ENCODE measurements at regions not wholly inside any gene's neighbourhood (a gene's known extent, or its start where the extent isn't known, plus 50 kb on each side); places are given as distances from the start of the nearest gene placed in this dataset.

DNA sequence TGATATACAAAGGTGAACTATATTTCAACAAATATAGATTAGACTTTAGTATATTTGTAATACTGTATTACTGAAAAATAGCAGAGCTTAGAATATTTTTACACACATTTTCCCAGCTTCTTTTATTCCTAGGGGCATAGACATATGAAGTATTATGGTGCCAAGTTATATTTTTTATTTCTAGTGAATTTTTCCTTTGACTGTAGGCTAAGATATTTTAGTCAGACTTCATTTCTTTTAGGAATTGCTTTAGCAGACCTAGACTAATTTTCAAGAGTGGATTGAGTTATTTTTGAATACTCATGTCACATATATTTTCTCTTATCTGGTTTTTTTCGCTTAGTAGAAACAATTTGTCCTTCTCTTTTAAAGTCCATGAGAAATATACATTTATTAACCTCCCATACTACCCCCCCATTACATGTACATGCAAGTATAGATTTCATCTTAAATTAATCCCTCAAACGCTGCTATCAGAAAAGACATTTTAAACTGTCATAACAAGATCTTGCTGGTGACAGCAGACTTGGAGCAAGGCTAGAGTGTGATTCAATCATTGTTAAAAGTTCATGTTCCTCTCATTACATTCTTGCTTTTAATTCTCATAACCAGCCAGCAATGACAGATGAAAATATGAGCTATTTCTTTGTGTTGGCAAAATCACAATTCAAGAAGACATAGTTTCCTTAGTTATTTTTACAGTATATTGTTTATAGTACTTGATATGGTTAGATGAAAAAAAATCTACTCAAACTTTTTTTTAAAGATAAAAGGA is 456.1 kb downstream of the AEBP2 start:
- TF ChIP-seq, protein P1, sequence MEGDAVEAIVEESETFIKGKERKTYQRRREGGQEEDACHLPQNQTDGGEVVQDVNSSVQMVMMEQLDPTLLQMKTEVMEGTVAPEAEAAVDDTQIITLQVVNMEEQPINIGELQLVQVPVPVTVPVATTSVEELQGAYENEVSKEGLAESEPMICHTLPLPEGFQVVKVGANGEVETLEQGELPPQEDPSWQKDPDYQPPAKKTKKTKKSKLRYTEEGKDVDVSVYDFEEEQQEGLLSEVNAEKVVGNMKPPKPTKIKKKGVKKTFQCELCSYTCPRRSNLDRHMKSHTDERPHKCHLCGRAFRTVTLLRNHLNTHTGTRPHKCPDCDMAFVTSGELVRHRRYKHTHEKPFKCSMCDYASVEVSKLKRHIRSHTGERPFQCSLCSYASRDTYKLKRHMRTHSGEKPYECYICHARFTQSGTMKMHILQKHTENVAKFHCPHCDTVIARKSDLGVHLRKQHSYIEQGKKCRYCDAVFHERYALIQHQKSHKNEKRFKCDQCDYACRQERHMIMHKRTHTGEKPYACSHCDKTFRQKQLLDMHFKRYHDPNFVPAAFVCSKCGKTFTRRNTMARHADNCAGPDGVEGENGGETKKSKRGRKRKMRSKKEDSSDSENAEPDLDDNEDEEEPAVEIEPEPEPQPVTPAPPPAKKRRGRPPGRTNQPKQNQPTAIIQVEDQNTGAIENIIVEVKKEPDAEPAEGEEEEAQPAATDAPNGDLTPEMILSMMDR (conservative IDR thresholded peaks at IDR 0.05; ENCODE audit: low read length): no peak
- no peak for TF ChIP-seq EZH2phosphoT487 (IDR thresholded peaks at IDR 0.05; ENCODE audit: borderline replicate concordance)
